AG09319 (cell line): ENCODE measurements at regions not wholly inside any gene's neighbourhood (a gene's known extent, or its start where the extent isn't known, plus 50 kb on each side); places are given as distances from the start of the nearest gene placed in this dataset.

ENCODE experiments used
- DNase-seq: peaks from one replicate; pipeline ENCODE4 v3.0.0-alpha.2; 2010; ENCODE audit warnings: low read depth; ENCODE audit errors: extremely low read depth
- TF ChIP-seq, protein P1 (sequence below): IDR thresholded peaks from 2 replicates; pipeline ENCODE4 v1.5.1; 2011; ENCODE audit warnings: low read depth, mild to moderate bottlenecking, inconsistent platforms, low read length, moderate library complexity

DNA sequence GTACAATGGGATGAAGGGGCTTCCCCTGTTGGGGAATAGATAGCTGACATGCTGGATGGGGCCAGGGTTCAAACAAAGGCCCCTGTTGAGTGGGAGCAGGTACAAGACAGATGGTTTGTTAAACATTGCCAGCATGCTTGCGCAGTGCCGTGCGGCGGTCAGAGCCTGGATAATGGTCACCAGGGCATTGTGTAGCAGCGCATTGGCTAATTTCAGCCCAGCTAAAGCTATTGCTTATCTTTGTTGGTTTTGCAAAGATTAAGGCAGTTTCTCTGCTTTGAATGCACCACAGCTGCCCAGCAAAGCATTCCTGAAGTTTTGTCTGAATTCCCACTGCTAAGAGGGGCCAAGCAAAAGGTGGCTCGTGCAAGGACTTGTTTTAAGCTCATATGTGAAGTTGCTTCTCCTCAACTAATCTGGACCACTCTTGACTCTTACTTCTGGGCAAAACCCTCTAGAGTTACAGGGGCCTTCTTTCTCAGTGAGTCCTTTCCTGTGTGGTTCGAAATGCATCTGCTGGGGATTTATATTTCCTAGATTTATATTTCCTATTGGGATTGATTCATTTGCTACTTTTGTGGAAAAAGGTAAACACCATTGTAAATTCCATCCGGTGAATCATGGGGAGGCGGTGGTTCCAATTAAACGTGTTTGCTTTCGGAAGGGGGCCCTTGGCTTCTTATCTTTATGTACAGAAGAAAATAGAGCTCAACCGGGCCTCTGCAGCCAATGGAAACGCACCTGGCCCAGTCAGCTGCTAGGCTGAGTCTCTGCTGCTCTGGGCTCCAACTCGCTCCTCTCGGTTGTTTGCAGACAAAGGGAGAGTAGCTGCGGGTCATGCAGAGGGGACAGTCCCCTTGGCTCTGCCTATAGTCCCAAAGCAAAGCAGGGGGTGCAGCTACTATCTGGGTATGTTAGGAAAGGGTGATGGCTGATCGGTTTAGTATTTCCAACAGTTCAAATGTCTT, 72.1 kb downstream of the FOXA2 start:
- no peak for DNase-seq
- TF ChIP-seq, protein P1, sequence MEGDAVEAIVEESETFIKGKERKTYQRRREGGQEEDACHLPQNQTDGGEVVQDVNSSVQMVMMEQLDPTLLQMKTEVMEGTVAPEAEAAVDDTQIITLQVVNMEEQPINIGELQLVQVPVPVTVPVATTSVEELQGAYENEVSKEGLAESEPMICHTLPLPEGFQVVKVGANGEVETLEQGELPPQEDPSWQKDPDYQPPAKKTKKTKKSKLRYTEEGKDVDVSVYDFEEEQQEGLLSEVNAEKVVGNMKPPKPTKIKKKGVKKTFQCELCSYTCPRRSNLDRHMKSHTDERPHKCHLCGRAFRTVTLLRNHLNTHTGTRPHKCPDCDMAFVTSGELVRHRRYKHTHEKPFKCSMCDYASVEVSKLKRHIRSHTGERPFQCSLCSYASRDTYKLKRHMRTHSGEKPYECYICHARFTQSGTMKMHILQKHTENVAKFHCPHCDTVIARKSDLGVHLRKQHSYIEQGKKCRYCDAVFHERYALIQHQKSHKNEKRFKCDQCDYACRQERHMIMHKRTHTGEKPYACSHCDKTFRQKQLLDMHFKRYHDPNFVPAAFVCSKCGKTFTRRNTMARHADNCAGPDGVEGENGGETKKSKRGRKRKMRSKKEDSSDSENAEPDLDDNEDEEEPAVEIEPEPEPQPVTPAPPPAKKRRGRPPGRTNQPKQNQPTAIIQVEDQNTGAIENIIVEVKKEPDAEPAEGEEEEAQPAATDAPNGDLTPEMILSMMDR = no peak

DNA sequence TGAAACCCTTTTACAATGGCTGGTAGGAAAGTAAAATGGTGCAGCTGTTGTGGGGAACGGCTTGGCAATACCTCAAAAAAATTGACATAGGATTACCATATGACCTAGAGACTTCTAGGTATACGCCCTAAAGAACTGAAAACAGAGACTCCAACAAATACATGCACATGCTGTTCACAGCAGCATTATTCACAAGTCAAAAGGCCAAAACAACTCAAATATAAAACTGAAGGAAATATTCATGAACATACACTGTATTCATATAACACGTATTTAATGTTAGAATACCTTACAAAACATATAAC, 74.6 kb downstream of the FOXA2 start:
- TF ChIP-seq, protein P1 = no peak
- no peak for DNase-seq

DNA sequence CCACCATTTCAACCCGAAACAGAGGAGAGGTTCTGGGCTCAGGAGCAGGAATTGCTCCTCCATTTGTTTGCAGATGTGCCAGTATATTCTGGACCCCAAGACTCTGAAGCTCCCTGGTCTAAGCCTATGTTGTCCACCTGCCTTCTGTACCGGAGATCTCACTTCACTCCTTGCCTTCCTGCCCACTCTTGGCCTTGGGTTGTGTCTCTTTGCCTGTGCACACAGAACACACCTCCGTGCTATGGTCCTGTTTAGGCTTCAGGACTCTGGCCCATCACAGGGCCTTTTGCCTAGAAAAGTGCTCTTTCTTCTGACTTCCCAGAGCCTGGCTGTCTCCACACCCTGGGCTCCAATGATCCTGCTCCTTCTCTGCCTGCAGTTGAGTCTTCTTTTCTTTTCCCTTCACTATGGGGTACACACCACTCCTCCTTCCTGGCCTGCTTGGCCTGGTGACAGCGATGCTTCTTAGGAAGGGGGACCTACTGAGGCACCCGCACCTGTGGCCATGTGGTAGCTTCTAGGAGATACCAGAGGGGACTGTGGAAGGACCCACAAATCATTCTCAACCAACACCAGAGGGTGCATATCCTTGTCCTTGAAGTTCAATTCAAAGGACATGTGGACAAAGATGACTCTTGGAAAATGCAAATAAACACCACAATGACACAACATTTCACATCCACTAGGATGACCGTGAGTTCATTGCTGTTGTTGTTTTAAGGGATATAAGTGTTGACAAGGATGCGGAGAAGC, 75.1 kb downstream of the FOXA2 start:
- DNase-seq = no peak
- TF ChIP-seq, protein P1 = no peak

DNA sequence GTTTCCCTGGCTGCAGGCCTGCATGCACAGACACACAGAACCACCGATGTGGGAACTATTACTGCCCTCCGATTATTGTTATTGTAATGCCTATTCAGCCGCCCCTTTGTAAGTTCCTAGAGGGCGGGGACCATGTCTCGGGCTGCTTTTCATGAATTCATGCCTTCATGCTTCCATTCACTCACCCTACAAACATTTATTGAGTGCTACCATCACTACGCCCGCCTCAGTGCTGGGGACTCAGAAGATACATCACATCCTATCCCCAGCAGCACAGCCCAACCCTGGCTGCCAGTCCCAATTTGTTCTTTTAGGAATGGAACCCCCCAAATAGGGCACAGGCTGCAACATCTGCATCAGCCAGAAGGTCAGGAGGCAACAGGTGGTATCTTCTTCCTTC, 75.9 kb downstream of the FOXA2 start:
- TF ChIP-seq, protein P1 = no peak
- DNase-seq = no peak

DNA sequence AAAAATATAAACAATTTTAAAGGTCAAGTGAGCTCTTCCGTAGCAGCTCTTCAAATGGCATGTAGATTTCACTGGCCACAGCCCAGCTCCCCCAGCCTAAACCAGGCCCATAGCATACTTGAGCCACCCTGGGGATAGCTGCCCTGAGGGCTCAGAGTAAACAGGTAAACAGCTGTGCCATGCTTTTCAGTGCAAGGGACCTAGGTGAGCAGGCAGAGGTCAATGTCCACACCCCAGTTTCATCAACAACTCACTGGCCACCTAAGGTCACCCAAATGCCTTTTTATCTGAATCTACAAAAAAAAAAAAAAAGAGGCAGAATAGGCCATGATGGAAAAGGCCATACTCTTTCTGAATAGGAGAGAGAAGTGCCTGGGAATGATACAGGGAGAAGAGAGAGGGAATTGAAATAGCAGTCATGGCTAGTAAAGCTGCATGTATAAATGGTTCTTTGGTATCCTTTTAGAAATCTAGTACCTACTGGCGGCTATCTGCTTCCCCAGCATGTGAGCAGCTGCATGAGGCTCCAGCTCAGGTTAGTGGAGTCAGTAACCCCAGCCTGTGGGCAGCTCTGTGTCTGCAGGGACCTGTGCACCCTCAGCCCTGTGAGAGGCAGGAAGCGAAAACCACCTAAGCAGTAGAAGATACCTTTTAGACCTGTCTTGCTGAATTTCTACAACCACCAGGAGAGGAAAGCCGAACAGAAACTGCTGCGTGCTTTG, 77.0 kb downstream of the FOXA2 start:
- DNase-seq = no peak
- TF ChIP-seq, protein P1 = no peak

DNA sequence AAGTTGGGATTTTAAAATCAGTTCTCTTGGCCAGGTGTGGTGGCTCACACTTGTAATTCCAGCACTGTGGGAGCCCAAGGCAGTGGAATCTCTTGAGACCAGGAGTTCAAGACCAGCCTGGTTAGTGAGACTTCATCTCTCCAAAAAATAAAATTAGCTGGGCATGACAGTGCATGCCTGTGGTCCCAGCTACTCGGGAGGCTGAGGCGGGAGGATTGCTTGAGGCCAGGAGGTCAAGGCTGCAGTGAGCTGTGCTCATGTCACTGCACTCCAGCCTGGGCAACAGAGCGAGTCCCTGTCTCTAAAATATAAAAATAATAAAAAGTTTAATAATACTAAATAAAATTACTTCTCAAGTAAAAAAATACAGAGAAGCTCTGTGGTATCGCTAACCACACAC, 77.5 kb downstream of the FOXA2 start:
- TF ChIP-seq, protein P1 = no peak
- DNase-seq = no peak
